ENCODE measurements at regions not wholly inside any gene's neighbourhood (a gene's known extent, or its start where the extent isn't known, plus 50 kb on each side); places are given as distances from the start of the nearest gene placed in this dataset.

DNA sequence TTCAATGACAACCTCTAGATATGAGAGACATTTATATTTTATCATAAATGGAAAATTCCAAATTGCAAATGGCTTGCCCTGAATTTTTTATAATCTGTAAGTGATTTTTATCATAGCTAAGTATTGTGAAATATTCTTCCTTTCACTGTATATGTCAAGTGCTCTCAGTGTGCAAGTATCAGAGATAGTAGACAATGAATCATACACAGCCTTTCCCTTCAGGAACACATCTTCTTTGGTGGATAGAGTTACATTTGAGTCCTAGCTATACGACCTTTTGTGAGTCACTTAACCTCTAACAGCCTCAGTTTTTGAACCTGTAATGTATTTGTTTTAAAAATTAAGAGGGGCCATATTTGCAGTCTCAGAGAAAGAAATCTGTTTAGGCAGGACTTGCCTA lies 350.7 kb upstream of the SEL1L start:
- no peaks in the 10 kb centered on the region for H3K27me3 ChIP-seq
- TF ChIP-seq, protein P1, sequence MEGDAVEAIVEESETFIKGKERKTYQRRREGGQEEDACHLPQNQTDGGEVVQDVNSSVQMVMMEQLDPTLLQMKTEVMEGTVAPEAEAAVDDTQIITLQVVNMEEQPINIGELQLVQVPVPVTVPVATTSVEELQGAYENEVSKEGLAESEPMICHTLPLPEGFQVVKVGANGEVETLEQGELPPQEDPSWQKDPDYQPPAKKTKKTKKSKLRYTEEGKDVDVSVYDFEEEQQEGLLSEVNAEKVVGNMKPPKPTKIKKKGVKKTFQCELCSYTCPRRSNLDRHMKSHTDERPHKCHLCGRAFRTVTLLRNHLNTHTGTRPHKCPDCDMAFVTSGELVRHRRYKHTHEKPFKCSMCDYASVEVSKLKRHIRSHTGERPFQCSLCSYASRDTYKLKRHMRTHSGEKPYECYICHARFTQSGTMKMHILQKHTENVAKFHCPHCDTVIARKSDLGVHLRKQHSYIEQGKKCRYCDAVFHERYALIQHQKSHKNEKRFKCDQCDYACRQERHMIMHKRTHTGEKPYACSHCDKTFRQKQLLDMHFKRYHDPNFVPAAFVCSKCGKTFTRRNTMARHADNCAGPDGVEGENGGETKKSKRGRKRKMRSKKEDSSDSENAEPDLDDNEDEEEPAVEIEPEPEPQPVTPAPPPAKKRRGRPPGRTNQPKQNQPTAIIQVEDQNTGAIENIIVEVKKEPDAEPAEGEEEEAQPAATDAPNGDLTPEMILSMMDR (IDR thresholded peaks at IDR 0.05), result no peak
- intact Hi-C loops (cut with DNase I), result no loop called here
- no peaks in the 10 kb centered on the region for H3K4me1 ChIP-seq
- H3K27ac ChIP-seq, result no peak overlapping the region
- no peaks in the 10 kb centered on the region for H3K36me3 ChIP-seq
- no peak for DNase-seq
- no peak overlapping the region for H3K9ac ChIP-seq (ENCODE audit: low read depth in 2 of 2, low read length in 2 of 2)
- no peak overlapping the region for H3K4me3 ChIP-seq
- no peaks in the 10 kb centered on the region for H3K9me3 ChIP-seq

DNA sequence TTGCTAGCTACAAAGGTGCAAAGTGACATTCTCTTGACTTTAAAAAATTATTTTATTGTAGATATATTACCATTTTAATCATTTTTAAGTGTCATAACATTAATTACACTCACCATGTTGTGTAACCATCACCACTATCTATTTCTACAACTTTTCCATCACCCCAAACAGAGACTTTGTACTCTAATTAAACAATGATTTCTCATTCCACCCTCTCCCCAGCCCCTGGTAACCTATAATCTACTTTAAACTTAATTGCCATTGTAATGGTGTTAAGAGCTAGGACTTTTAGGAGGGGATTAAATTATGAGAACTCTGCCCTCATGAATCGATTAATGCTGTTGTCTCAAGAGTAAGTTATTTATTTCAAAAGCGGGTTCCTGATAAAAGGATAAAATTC lies 352.9 kb upstream of the SEL1L start:
- no peak overlapping the region for H3K4me3 ChIP-seq
- no peaks in the 10 kb centered on the region for H3K36me3 ChIP-seq
- H3K27me3 ChIP-seq, result no peaks in the 10 kb centered on the region
- no peak overlapping the region for H3K9ac ChIP-seq (ENCODE audit: low read depth in 2 of 2, low read length in 2 of 2)
- intact Hi-C loops (cut with DNase I), result no loop called here
- H3K9me3 ChIP-seq, result no peaks in the 10 kb centered on the region
- no peak overlapping the region for H3K27ac ChIP-seq
- DNase-seq, result no peak
- TF ChIP-seq, protein P1 (IDR thresholded peaks at IDR 0.05), result no peak
- no peaks in the 10 kb centered on the region for H3K4me1 ChIP-seq

DNA sequence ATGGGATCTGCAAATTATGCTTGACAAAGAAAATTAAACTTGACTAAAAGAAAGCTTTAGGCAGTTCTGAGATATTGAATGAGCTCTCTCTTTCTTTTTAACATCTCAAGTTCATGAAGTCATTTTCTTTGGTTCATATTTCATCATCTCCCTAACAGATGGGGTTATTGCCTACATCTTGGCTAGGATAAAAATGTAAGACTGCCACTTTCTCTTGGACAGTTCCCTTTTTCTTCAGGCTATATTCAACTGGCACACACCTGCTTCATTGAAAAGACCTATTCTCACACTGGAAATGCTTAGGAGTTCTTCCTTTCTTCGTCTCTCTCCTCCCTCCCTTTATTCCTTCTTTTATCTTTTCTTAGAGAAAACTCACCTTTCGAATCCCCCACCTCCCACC lies 355.9 kb upstream of the SEL1L start:
- no peak overlapping the region for H3K9ac ChIP-seq (ENCODE audit: low read depth in 2 of 2, low read length in 2 of 2)
- no peaks in the 10 kb centered on the region for H3K27me3 ChIP-seq
- H3K4me3 ChIP-seq, result no peak overlapping the region
- no peaks in the 10 kb centered on the region for H3K4me1 ChIP-seq
- no peak for DNase-seq
- intact Hi-C loops (cut with DNase I), result no loop called here
- no peaks in the 10 kb centered on the region for H3K36me3 ChIP-seq
- TF ChIP-seq, protein P1 (IDR thresholded peaks at IDR 0.05), result no peak
- H3K9me3 ChIP-seq, result no peaks in the 10 kb centered on the region
- no peak overlapping the region for H3K27ac ChIP-seq

DNA sequence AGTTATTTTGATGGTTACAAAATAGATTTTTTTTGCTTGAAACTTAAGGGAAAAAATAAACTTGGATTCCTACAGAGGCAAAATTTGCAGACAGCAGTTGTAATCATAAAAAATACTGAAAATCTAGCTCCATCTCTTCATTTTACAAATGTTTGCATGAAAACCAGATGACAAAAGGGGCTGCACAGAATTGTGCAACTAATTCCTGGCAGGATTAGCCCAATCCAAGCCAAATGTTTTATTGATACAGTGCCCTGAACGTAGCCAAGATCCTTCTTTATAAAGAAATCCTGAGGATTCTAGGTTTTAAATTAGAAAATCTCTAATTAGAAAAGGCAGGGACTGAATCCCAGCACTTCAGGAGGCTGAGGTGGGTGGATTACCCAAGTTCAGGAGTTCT lies 356.4 kb upstream of the SEL1L start:
- intact Hi-C loops (cut with DNase I), result no loop called here
- no peaks in the 10 kb centered on the region for H3K9me3 ChIP-seq
- TF ChIP-seq, protein P1 (IDR thresholded peaks at IDR 0.05), result no peak

DNA sequence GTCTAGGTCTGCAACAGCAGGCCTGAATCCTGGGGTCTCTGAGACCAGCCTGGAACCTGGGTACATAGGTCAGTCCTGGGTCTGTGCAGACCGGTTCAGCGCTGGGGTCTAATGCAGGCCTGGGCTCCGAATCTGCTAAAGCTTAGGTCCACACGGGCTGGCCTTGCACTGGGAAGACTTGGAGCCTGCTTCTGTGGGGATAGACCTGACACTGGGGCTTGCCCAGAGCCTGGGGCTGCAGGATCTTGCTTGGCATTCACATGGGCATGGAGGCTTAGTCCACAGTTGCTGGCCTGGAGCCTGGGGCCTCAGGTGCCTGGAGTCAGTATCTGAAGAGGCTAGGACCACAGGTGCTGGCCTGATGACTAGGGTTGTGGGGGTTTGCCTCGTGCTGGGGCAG lies 369.8 kb upstream of the SEL1L start:
- Histone ChIP-seq H3K9me3 (no peaks in the 10 kb centered on the region), H3K4me1 (no peaks in the 10 kb centered on the region), H3K27ac (no peak overlapping the region), H3K36me3 (no peaks in the 10 kb centered on the region), H3K27me3 (no peaks in the 10 kb centered on the region), H3K4me3 (no peak overlapping the region), H3K9ac (ENCODE audit: low read depth in 2 of 2, low read length in 2 of 2) (no peak overlapping the region)
- no peak for DNase-seq
- intact Hi-C loops (cut with DNase I), result no loop called here
- TF ChIP-seq, protein P1 (IDR thresholded peaks at IDR 0.05), result no peak

More for the DNA sequence above, 356.4 kb upstream of the SEL1L start:
- no peak for DNase-seq
- Histone ChIP-seq H3K4me3 (no peak overlapping the region), H3K36me3 (no peaks in the 10 kb centered on the region), H3K27me3 (no peaks in the 10 kb centered on the region), H3K27ac (no peak overlapping the region), H3K9ac (ENCODE audit: low read depth in 2 of 2, low read length in 2 of 2) (no peak overlapping the region), H3K4me1 (no peaks in the 10 kb centered on the region)

DNA sequence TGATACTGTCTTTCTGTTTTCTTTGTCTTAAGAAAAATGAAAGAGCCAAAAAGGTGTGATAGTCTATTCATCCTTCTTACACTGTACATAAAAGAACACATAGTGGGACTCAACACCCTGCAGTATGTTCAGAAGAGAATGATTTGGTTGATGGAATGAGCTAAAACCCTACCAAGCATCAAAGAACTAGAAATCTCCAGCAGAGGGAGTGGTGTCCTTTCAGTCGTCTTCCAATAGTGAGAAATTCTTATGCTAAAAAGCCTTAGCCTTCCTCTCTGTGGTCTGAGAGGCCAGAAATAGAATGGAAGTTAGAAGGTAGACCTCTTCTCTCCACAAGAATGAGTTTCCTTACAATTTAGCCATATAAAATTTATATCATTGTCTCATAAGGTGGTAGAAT lies 393.4 kb upstream of the SEL1L start:
- no peak overlapping the region for H3K27ac ChIP-seq
- H3K27me3 ChIP-seq, result no peaks in the 10 kb centered on the region
- no peak for DNase-seq
- no peaks in the 10 kb centered on the region for H3K36me3 ChIP-seq
- no peak overlapping the region for H3K9ac ChIP-seq (ENCODE audit: low read depth in 2 of 2, low read length in 2 of 2)
- no peaks in the 10 kb centered on the region for H3K9me3 ChIP-seq
- H3K4me3 ChIP-seq, result no peak overlapping the region
- intact Hi-C loops (cut with DNase I), result no loop called here
- no peaks in the 10 kb centered on the region for H3K4me1 ChIP-seq
- TF ChIP-seq, protein P1 (IDR thresholded peaks at IDR 0.05), result no peak
